ENCODE measurements at regions not wholly inside any gene's neighbourhood (a gene's known extent, or its start where the extent isn't known, plus 50 kb on each side); places are given as distances from the start of the nearest gene placed in this dataset.

- Histone ChIP-seq H3K4me1 (ENCODE audit: control insufficient read depth, insufficient read depth, low read length) (no peaks in the 10 kb centered on the region), H3K27me3 (replicated peaks; ENCODE audit: control insufficient read depth, insufficient read depth, low read length) (no peaks in the 10 kb centered on the region), H3K36me3 (ENCODE audit: control insufficient read depth, insufficient read depth, low read length, severe bottlenecking) (no peaks in the 10 kb centered on the region), H3K9ac (ENCODE audit: low read length) (no peak overlapping the region), H3K9me3 (ENCODE audit: control insufficient read depth, low read length) (no peaks in the 10 kb centered on the region), H3K4me3 (ENCODE audit: low read length) (no peak overlapping the region)
- DNase-seq (ENCODE audit: low read depth), result no peak
Observed at GRCh38 chr11:122242731-122243130, 126.7 kb upstream of the BLID start.

- Histone ChIP-seq H3K4me3 (ENCODE audit: low read length) (no peak overlapping the region), H3K36me3 (ENCODE audit: control insufficient read depth, insufficient read depth, low read length, severe bottlenecking) (no peaks in the 10 kb centered on the region), H3K4me1 (ENCODE audit: control insufficient read depth, insufficient read depth, low read length) (no peaks in the 10 kb centered on the region), H3K9me3 (ENCODE audit: control insufficient read depth, low read length) (no peaks in the 10 kb centered on the region), H3K9ac (ENCODE audit: low read length) (no peak overlapping the region), H3K27me3 (replicated peaks; ENCODE audit: control insufficient read depth, insufficient read depth, low read length) (no peaks in the 10 kb centered on the region)
- no peak for DNase-seq (ENCODE audit: low read depth)
Observed at GRCh38 chr11:122241566-122241965, 125.6 kb upstream of the BLID start.

GRCh38 chr11:122240638-122241037 lies 124.6 kb upstream of the BLID start:
- Histone ChIP-seq H3K4me1 (ENCODE audit: control insufficient read depth, insufficient read depth, low read length) (peaks cover 2% of the 10 kb centered on the region), H3K36me3 (ENCODE audit: control insufficient read depth, insufficient read depth, low read length, severe bottlenecking) (no peaks in the 10 kb centered on the region), H3K9me3 (ENCODE audit: control insufficient read depth, low read length) (no peaks in the 10 kb centered on the region), H3K9ac (ENCODE audit: low read length) (no peak overlapping the region), H3K27me3 (replicated peaks; ENCODE audit: control insufficient read depth, insufficient read depth, low read length) (no peaks in the 10 kb centered on the region), H3K4me3 (ENCODE audit: low read length) (no peak overlapping the region)
- DNase-seq (ENCODE audit: low read depth), result no peak

- Histone ChIP-seq H3K9ac (ENCODE audit: low read length) (peak overlapping the region; percentile 35), H3K4me3 (ENCODE audit: low read length) (no peak overlapping the region), H3K27me3 (replicated peaks; ENCODE audit: control insufficient read depth, insufficient read depth, low read length) (no peaks in the 10 kb centered on the region), H3K9me3 (ENCODE audit: control insufficient read depth, low read length) (no peaks in the 10 kb centered on the region), H3K36me3 (ENCODE audit: control insufficient read depth, insufficient read depth, low read length, severe bottlenecking) (no peaks in the 10 kb centered on the region), H3K4me1 (ENCODE audit: control insufficient read depth, insufficient read depth, low read length) (peaks cover 10% of the 10 kb centered on the region)
- DNase-seq (ENCODE audit: low read depth), result peak; percentile 90
Observed at GRCh38 chr11:122235615-122236014, 119.6 kb upstream of the BLID start.

- Histone ChIP-seq H3K9ac (ENCODE audit: low read length) (no peak overlapping the region), H3K9me3 (ENCODE audit: control insufficient read depth, low read length) (no peaks in the 10 kb centered on the region), H3K4me1 (ENCODE audit: control insufficient read depth, insufficient read depth, low read length) (peaks cover 10% of the 10 kb centered on the region), H3K27me3 (replicated peaks; ENCODE audit: control insufficient read depth, insufficient read depth, low read length) (no peaks in the 10 kb centered on the region), H3K4me3 (ENCODE audit: low read length) (no peak overlapping the region), H3K36me3 (ENCODE audit: control insufficient read depth, insufficient read depth, low read length, severe bottlenecking) (no peaks in the 10 kb centered on the region)
- peak; percentile 25 for DNase-seq (ENCODE audit: low read depth)
Observed at GRCh38 chr11:122234780-122235179, 118.8 kb upstream of the BLID start.

- no peak for DNase-seq (ENCODE audit: low read depth)
- H3K4me1 ChIP-seq (ENCODE audit: control insufficient read depth, insufficient read depth, low read length), result peaks cover 13% of the 10 kb centered on the region
- no peaks in the 10 kb centered on the region for H3K27me3 ChIP-seq (replicated peaks; ENCODE audit: control insufficient read depth, insufficient read depth, low read length)
- H3K4me3 ChIP-seq (ENCODE audit: low read length), result no peak overlapping the region
- H3K9ac ChIP-seq (ENCODE audit: low read length), result no peak overlapping the region
- H3K9me3 ChIP-seq (ENCODE audit: control insufficient read depth, low read length), result no peaks in the 10 kb centered on the region
- H3K36me3 ChIP-seq (ENCODE audit: control insufficient read depth, insufficient read depth, low read length, severe bottlenecking), result no peaks in the 10 kb centered on the region
Observed at GRCh38 chr11:122234257-122234656, 118.2 kb upstream of the BLID start.

DNA sequence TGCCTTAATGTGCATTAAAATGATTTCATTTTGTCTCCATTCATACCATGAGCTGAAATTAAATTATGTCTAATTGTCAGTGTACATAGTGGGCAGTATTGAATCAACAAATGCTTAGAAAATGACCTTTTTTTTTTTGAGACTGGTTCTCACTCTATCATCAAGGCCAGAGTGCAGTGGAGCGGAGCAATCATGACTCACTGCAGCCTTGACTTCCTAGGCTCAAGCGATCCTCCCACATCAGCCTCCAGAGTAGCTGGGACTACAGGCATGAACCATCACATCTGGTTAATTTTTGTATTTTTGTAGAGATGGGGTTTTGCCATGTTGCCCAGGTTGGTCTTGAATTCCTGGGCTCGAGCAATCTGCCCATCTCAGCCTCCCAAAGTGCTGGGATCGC lies 117.0 kb upstream of the BLID start:
- H3K9ac ChIP-seq (ENCODE audit: low read length), result no peak overlapping the region
- no peaks in the 10 kb centered on the region for H3K27me3 ChIP-seq (replicated peaks; ENCODE audit: control insufficient read depth, insufficient read depth, low read length)
- H3K4me3 ChIP-seq (ENCODE audit: low read length), result no peak overlapping the region
- no peaks in the 10 kb centered on the region for H3K36me3 ChIP-seq (ENCODE audit: control insufficient read depth, insufficient read depth, low read length, severe bottlenecking)
- no peak for DNase-seq (ENCODE audit: low read depth)
- H3K9me3 ChIP-seq (ENCODE audit: control insufficient read depth, low read length), result no peaks in the 10 kb centered on the region
- H3K4me1 ChIP-seq (ENCODE audit: control insufficient read depth, insufficient read depth, low read length), result peaks cover 14% of the 10 kb centered on the region

GRCh38 chr11:122230385-122230755 lies 114.4 kb upstream of the BLID start:
- Histone ChIP-seq H3K9me3 (ENCODE audit: control insufficient read depth, low read length) (no peaks in the 10 kb centered on the region), H3K4me3 (ENCODE audit: low read length) (no peak overlapping the region), H3K36me3 (ENCODE audit: control insufficient read depth, insufficient read depth, low read length, severe bottlenecking) (no peaks in the 10 kb centered on the region), H3K27me3 (replicated peaks; ENCODE audit: control insufficient read depth, insufficient read depth, low read length) (no peaks in the 10 kb centered on the region), H3K9ac (ENCODE audit: low read length) (no peak overlapping the region), H3K4me1 (ENCODE audit: control insufficient read depth, insufficient read depth, low read length) (peaks cover 10% of the 10 kb centered on the region)
- no peak for DNase-seq (ENCODE audit: low read depth)

DNA sequence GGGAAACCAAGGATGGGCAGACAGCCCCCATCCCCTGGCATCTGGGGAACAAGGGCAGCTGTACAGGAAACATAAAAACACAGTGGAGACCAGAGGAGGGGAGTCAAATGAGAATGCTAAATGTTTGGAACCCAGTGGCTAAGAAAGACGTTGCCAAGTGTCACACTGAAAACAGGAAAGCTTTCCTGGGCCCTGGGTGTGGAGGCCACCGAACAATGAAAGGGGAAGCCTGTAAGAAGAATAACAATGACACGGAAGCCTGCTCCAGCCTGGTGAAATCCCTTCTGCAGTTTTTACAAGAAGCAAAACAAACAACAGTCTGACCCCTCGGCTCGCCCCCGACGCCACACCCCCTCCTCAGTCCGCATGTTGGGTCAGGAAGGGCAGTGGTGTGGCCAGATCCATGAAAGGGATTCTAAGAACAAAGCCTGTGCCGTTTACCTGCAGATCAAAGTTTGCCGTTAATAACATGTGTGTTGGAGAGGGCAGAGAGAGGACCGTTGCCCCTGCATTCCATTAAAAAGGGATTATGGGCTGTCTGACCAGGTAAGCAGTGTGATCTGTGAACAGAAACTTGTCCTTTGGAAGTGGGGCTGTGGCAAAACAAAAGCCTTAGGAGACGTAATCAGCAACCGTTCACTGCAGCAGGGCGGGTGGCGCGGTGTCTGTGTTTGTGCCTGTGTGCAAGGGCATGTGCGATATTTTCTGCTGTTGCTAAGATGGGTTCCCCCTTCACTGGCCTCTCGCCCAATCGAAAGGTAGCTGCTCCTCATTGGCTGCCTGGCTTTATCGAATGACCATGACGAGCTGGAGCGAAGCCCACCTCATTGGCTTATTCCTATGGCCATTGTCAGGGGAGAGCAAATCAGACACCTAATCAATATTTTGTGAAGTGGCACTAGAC lies 113.7 kb upstream of the BLID start:
- DNase-seq (ENCODE audit: low read depth), result no peak
- Histone ChIP-seq H3K4me1 (ENCODE audit: control insufficient read depth, insufficient read depth, low read length) (peaks cover 4% of the 10 kb centered on the region), H3K36me3 (ENCODE audit: control insufficient read depth, insufficient read depth, low read length, severe bottlenecking) (no peaks in the 10 kb centered on the region), H3K9me3 (ENCODE audit: control insufficient read depth, low read length) (no peaks in the 10 kb centered on the region), H3K27me3 (replicated peaks; ENCODE audit: control insufficient read depth, insufficient read depth, low read length) (no peaks in the 10 kb centered on the region), H3K9ac (ENCODE audit: low read length) (no peak overlapping the region), H3K4me3 (ENCODE audit: low read length) (no peak overlapping the region)

DNA sequence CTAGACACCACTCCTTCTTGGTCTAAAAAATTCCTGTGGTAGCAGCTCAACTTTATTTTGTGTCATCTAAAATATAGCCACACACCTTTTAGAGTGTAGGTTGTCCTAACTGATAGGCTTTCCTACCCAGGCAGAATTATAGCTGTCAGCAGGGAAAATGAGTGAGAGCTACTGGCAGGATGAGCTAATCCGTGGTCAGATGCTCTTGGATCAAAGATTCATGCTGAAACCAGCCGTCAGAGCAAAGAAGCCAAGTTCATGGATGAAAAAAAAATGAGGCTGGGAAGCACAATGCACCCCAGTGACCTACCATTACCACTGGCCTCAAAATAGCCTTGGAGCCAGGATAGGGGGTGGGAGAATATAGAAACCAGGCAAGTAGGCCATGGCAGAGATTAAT lies 113.1 kb upstream of the BLID start:
- H3K4me3 ChIP-seq (ENCODE audit: low read length), result no peak overlapping the region

GRCh38 chr11:122226810-122227379 lies 110.9 kb upstream of the BLID start:
- H3K4me1 ChIP-seq (ENCODE audit: control insufficient read depth, insufficient read depth, low read length), result peaks cover 4% of the 10 kb centered on the region
- DNase-seq (ENCODE audit: low read depth), result no peak
- no peak overlapping the region for H3K9ac ChIP-seq (ENCODE audit: low read length)
- no peak overlapping the region for H3K4me3 ChIP-seq (ENCODE audit: low read length)
- no peaks in the 10 kb centered on the region for H3K36me3 ChIP-seq (ENCODE audit: control insufficient read depth, insufficient read depth, low read length, severe bottlenecking)
- no peaks in the 10 kb centered on the region for H3K9me3 ChIP-seq (ENCODE audit: control insufficient read depth, low read length)
- H3K27me3 ChIP-seq (replicated peaks; ENCODE audit: control insufficient read depth, insufficient read depth, low read length), result no peaks in the 10 kb centered on the region

More for the DNA sequence above, 113.1 kb upstream of the BLID start:
- Histone ChIP-seq H3K9ac (ENCODE audit: low read length) (no peak overlapping the region), H3K9me3 (ENCODE audit: control insufficient read depth, low read length) (no peaks in the 10 kb centered on the region), H3K27me3 (replicated peaks; ENCODE audit: control insufficient read depth, insufficient read depth, low read length) (no peaks in the 10 kb centered on the region), H3K36me3 (ENCODE audit: control insufficient read depth, insufficient read depth, low read length, severe bottlenecking) (no peaks in the 10 kb centered on the region), H3K4me1 (ENCODE audit: control insufficient read depth, insufficient read depth, low read length) (peaks cover 4% of the 10 kb centered on the region)
- no peak for DNase-seq (ENCODE audit: low read depth)

Data from adipocyte (in vitro differentiated cells).